ENCODE measurements at regions not wholly inside any gene's neighbourhood (a gene's known extent, or its start where the extent isn't known, plus 50 kb on each side); places are given as distances from the start of the nearest gene placed in this dataset.
A peak's percentile ranks its signal among the peaks of the same experiment; 100 is the strongest.

- TF ChIP-seq OSR1 (CRISPR knock-in tag; IDR thresholded peaks at IDR 0.05) (no peak), ZNF565 (CRISPR knock-in tag; conservative IDR thresholded peaks at IDR 0.05; ENCODE audit: low read depth) (no peak), SNAI2 (CRISPR knock-in tag; IDR thresholded peaks at IDR 0.05) (no peak), ZC3H10 (CRISPR knock-in tag; IDR thresholded peaks at IDR 0.05) (no peak), PPARA (CRISPR knock-in tag; IDR thresholded peaks at IDR 0.05; ENCODE audit: borderline replicate concordance) (no peak)
- TF ChIP-seq, protein P1, sequence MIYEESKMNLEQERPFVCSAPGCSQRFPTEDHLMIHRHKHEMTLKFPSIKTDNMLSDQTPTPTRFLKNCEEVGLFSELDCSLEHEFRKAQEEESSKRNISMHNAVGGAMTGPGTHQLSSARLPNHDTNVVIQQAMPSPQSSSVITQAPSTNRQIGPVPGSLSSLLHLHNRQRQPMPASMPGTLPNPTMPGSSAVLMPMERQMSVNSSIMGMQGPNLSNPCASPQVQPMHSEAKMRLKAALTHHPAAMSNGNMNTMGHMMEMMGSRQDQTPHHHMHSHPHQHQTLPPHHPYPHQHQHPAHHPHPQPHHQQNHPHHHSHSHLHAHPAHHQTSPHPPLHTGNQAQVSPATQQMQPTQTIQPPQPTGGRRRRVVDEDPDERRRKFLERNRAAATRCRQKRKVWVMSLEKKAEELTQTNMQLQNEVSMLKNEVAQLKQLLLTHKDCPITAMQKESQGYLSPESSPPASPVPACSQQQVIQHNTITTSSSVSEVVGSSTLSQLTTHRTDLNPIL (CRISPR knock-in tag; IDR thresholded peaks at IDR 0.05; ENCODE audit: low read depth): no peak
- TF ChIP-seq, protein P2, sequence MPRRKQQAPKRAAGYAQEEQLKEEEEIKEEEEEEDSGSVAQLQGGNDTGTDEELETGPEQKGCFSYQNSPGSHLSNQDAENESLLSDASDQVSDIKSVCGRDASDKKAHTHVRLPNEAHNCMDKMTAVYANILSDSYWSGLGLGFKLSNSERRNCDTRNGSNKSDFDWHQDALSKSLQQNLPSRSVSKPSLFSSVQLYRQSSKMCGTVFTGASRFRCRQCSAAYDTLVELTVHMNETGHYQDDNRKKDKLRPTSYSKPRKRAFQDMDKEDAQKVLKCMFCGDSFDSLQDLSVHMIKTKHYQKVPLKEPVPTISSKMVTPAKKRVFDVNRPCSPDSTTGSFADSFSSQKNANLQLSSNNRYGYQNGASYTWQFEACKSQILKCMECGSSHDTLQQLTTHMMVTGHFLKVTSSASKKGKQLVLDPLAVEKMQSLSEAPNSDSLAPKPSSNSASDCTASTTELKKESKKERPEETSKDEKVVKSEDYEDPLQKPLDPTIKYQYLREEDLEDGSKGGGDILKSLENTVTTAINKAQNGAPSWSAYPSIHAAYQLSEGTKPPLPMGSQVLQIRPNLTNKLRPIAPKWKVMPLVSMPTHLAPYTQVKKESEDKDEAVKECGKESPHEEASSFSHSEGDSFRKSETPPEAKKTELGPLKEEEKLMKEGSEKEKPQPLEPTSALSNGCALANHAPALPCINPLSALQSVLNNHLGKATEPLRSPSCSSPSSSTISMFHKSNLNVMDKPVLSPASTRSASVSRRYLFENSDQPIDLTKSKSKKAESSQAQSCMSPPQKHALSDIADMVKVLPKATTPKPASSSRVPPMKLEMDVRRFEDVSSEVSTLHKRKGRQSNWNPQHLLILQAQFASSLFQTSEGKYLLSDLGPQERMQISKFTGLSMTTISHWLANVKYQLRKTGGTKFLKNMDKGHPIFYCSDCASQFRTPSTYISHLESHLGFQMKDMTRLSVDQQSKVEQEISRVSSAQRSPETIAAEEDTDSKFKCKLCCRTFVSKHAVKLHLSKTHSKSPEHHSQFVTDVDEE (CRISPR knock-in tag; IDR thresholded peaks at IDR 0.05): no peak
These were observed 121.0 kb upstream of the TSPAN2 start for GRCh38 chr1:115210302-115210711.

DNA sequence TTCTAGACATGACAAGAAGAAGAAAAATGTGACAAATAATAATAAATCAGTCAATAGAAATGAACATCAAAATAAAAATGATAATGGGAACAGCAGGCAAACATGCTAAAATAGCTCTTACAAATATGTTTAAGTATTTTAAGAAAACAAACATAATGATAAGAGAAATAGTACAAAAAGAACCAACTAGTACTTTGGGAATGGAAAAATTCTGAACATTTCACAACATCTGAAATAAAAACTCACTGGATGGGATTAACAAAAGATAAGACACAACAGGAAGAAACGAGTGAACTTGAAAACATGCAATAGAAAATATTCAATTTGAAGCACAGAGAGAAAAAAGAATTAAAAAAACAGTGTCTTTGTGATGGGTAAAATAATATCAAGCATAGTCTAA lies 115.2 kb upstream of the TSPAN2 start:
- TF ChIP-seq, protein P3, sequence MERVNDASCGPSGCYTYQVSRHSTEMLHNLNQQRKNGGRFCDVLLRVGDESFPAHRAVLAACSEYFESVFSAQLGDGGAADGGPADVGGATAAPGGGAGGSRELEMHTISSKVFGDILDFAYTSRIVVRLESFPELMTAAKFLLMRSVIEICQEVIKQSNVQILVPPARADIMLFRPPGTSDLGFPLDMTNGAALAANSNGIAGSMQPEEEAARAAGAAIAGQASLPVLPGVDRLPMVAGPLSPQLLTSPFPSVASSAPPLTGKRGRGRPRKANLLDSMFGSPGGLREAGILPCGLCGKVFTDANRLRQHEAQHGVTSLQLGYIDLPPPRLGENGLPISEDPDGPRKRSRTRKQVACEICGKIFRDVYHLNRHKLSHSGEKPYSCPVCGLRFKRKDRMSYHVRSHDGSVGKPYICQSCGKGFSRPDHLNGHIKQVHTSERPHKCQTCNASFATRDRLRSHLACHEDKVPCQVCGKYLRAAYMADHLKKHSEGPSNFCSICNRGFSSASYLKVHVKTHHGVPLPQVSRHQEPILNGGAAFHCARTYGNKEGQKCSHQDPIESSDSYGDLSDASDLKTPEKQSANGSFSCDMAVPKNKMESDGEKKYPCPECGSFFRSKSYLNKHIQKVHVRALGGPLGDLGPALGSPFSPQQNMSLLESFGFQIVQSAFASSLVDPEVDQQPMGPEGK (CRISPR knock-in tag; IDR thresholded peaks at IDR 0.05; ENCODE audit: borderline replicate concordance): no peak
- TF ChIP-seq TOX (CRISPR knock-in tag; IDR thresholded peaks at IDR 0.05; ENCODE audit: borderline replicate concordance) (no peak), OSR1 (CRISPR knock-in tag; IDR thresholded peaks at IDR 0.05) (no peak), ESRRG (CRISPR knock-in tag; IDR thresholded peaks at IDR 0.05) (no peak), ZFP3 (CRISPR knock-in tag; IDR thresholded peaks at IDR 0.05) (no peak), CSDC2 (CRISPR knock-in tag; IDR thresholded peaks at IDR 0.05) (no peak), POU6F1 (CRISPR knock-in tag; IDR thresholded peaks at IDR 0.05; ENCODE audit: borderline replicate concordance, low read depth) (no peak), BACH2 (CRISPR knock-in tag; IDR thresholded peaks at IDR 0.05; ENCODE audit: borderline replicate concordance) (no peak), ZNF8 (CRISPR knock-in tag; IDR thresholded peaks at IDR 0.05) (no peak), GLIS3 (CRISPR knock-in tag; IDR thresholded peaks at IDR 0.05) (no peak), ZFP30 (CRISPR knock-in tag; IDR thresholded peaks at IDR 0.05) (no peak), SNAI2 (CRISPR knock-in tag; IDR thresholded peaks at IDR 0.05) (no peak), ZNF70 (CRISPR knock-in tag; IDR thresholded peaks at IDR 0.05) (no peak), ARNTL (CRISPR knock-in tag; IDR thresholded peaks at IDR 0.05; ENCODE audit: borderline replicate concordance, low read depth) (no peak), ZNF565 (CRISPR knock-in tag; conservative IDR thresholded peaks at IDR 0.05; ENCODE audit: low read depth) (no peak)
- TF ChIP-seq, protein P4, sequence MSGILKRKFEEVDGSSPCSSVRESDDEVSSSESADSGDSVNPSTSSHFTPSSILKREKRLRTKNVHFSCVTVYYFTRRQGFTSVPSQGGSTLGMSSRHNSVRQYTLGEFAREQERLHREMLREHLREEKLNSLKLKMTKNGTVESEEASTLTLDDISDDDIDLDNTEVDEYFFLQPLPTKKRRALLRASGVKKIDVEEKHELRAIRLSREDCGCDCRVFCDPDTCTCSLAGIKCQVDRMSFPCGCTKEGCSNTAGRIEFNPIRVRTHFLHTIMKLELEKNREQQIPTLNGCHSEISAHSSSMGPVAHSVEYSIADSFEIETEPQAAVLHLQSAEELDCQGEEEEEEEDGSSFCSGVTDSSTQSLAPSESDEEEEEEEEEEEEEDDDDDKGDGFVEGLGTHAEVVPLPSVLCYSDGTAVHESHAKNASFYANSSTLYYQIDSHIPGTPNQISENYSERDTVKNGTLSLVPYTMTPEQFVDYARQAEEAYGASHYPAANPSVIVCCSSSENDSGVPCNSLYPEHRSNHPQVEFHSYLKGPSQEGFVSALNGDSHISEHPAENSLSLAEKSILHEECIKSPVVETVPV (CRISPR knock-in tag; IDR thresholded peaks at IDR 0.05): no peak
- TF ChIP-seq, protein P1 (CRISPR knock-in tag; IDR thresholded peaks at IDR 0.05; ENCODE audit: low read depth): no peak
- ATAC-seq: no peak

More at GRCh38 chr1:115210302-115210711, 121.0 kb upstream of the TSPAN2 start:
- peak; percentile 71 for ATAC-seq

GRCh38 chr1:115203287-115203686 lies 114.0 kb upstream of the TSPAN2 start:
- no peak for ATAC-seq
- TF ChIP-seq POU6F1 (CRISPR knock-in tag; IDR thresholded peaks at IDR 0.05; ENCODE audit: borderline replicate concordance, low read depth) (no peak), TCF4 (CRISPR knock-in tag; IDR thresholded peaks at IDR 0.05; ENCODE audit: borderline replicate concordance) (no peak), OSR1 (CRISPR knock-in tag; IDR thresholded peaks at IDR 0.05) (no peak), ARNTL (CRISPR knock-in tag; IDR thresholded peaks at IDR 0.05; ENCODE audit: borderline replicate concordance, low read depth) (no peak), CSDC2 (CRISPR knock-in tag; IDR thresholded peaks at IDR 0.05) (no peak), RARB (CRISPR knock-in tag; IDR thresholded peaks at IDR 0.05) (no peak)
- TF ChIP-seq, protein P4 (CRISPR knock-in tag; IDR thresholded peaks at IDR 0.05): no peak
- TF ChIP-seq, protein P3 (CRISPR knock-in tag; IDR thresholded peaks at IDR 0.05; ENCODE audit: borderline replicate concordance): no peak

Data from SK-N-SH treated with all-trans-retinoic acid at 6 μM for 48 hours (cell line).